SK-N-SH (cell line): ENCODE measurements at regions not wholly inside any gene's neighbourhood (a gene's known extent, or its start where the extent isn't known, plus 50 kb on each side); places are given as distances from the start of the nearest gene placed in this dataset.

ENCODE experiments used
- CTCF ChIA-PET: fragments of 300-600, 350-600 bp; formaldehyde crosslinking; extraction: SDS; loops from one replicate; lab custom pipeline; 2021; lab: Yijun Ruan, JAX
- POLR2A ChIA-PET: fragments of 350-600 bp; sonication (Branson Sonifier 250); formaldehyde crosslinking; extraction: SDS; loops from one replicate; lab custom pipeline; 2020; ENCODE audit warnings: antibody characterized with exemption, inconsistent platforms; lab: Yijun Ruan, JAX
- DNase-seq: peaks from one replicate; pipeline ENCODE4 v3.0.0; 2012
- H2AFZ ChIP-seq: fragments of 200-600 bp; sonication (generic); 2 replicates; pipeline ENCODE4 v1.8.1; 2016; ENCODE audit warnings: antibody characterized with exemption, mild to moderate bottlenecking, low read depth
- H3F3A ChIP-seq: fragments of 200-600 bp; sonication (generic); replicated peaks from 2 replicates; pipeline ENCODE3; 2016; ENCODE audit warnings: antibody characterized with exemption, mild to moderate bottlenecking; ENCODE audit not compliant: insufficient read depth
- H3K27ac ChIP-seq, 2 experiments: fragments of 200-500 bp in 1 of 2; fragments of 200-600 bp in 1 of 2; sonication (Bioruptor generic) in 1 of 2; sonication (generic), shearing (Covaris generic) in 1 of 2; 2 replicates each; pipeline versions ENCODE4 v1.5.1 to v1.6.1; 2014 to 2016; ENCODE audit warnings: low read depth in 2 of 2, inconsistent platforms in 1 of 2, low read length in 1 of 2, mild to moderate bottlenecking in 1 of 2, mixed read lengths in 1 of 2
- H3K27me3 ChIP-seq: fragments of 200-600 bp; sonication (generic), shearing (Covaris generic); 2 replicates; pipeline ENCODE4 v1.6.1; 2016; ENCODE audit warnings: mixed run types; ENCODE audit not compliant: insufficient read depth
- H3K36me3 ChIP-seq, 2 experiments: fragments of 200-500 bp in 1 of 2; fragments of 200-600 bp in 1 of 2; sonication (Bioruptor generic) in 1 of 2; sonication (generic) in 1 of 2; replicated peaks in 1 of 2; 2 replicates each; pipeline versions ENCODE3 to v1.5.1; 2014 to 2016; ENCODE audit warnings: low read length in 1 of 2, mild to moderate bottlenecking in 1 of 2; ENCODE audit not compliant: insufficient read depth in 2 of 2, control insufficient read depth in 1 of 2
- H3K4me1 ChIP-seq, 2 experiments: fragments of 200-500 bp in 1 of 2; fragments of 200-600 bp in 1 of 2; sonication (Bioruptor generic) in 1 of 2; sonication (generic), shearing (Covaris generic) in 1 of 2; 2 replicates each; pipeline versions ENCODE4 v1.5.1 to v1.6.1; 2014 to 2016; ENCODE audit warnings: low read depth in 1 of 2, low read length in 1 of 2, mixed run types in 1 of 2; ENCODE audit not compliant: insufficient read depth in 2 of 2, control insufficient read depth in 1 of 2
- H3K4me2 ChIP-seq: fragments of 200-600 bp; sonication (generic), shearing (Covaris generic); 2 replicates; pipeline ENCODE4 v1.6.1; 2017; ENCODE audit warnings: mixed run types
- H3K4me3 ChIP-seq, 2 experiments: fragments of 200-500 bp in 1 of 2; fragments of 200-600 bp in 1 of 2; sonication (Bioruptor generic) in 1 of 2; sonication (generic), shearing (Covaris generic) in 1 of 2; 2 replicates each; pipeline versions ENCODE4 v1.5.1 to v1.8.1; 2014 to 2016; ENCODE audit warnings: low read depth in 2 of 2, inconsistent platforms in 1 of 2, low read length in 1 of 2, mild to moderate bottlenecking in 1 of 2, mixed read lengths in 1 of 2, moderate library complexity in 1 of 2
- H3K79me2 ChIP-seq: fragments of 200-600 bp; sonication (generic); 2 replicates; pipeline ENCODE4 v1.8.1; 2017; ENCODE audit warnings: mild to moderate bottlenecking; ENCODE audit not compliant: insufficient read depth
- H3K9ac ChIP-seq: fragments of 200-600 bp; sonication (generic); 2 replicates; pipeline ENCODE4 v1.6.1; 2017; ENCODE audit warnings: mixed run types
- H3K9me2 ChIP-seq: fragments of 200-600 bp; sonication (generic); 2 replicates; pipeline ENCODE4 v1.6.1; 2017; ENCODE audit warnings: mixed run types
- H3K9me3 ChIP-seq: fragments of 200-600 bp; sonication (generic); 2 replicates; pipeline ENCODE4 v1.6.1; 2017; ENCODE audit warnings: mixed run types, mild to moderate bottlenecking, moderate library complexity
- H4K20me1 ChIP-seq: fragments of 200-600 bp; sonication (generic); 2 replicates; pipeline ENCODE4 v1.6.1; 2017; ENCODE audit warnings: mild to moderate bottlenecking, mixed run types; ENCODE audit not compliant: insufficient read depth
- CHD2 ChIP-seq: fragments of 150-350 bp; IDR thresholded peaks from 2 replicates; pipeline ENCODE4 v1.6.1; 2018; ENCODE audit warnings: low read length; ENCODE audit not compliant: partially characterized antibody
- EZH2phosphoT487 ChIP-seq: fragments of 200-600 bp; sonication (generic); IDR thresholded peaks from 2 replicates; pipeline ENCODE4 v1.6.1; 2017; ENCODE audit warnings: low read depth, mixed run types, mild to moderate bottlenecking, antibody characterized with exemption, moderate library complexity, borderline replicate concordance
- FOSL2 ChIP-seq: IDR thresholded peaks from 2 replicates; pipeline ENCODE4 v1.4.0; 2012; ENCODE audit warnings: low read depth, mild to moderate bottlenecking, moderate library complexity, borderline replicate concordance
- FOXJ3 ChIP-seq: sonication (generic); formaldehyde crosslinking; IDR thresholded peaks from 2 replicates; pipeline ENCODE4 v1.5.1; 2020; ENCODE audit warnings: mild to moderate bottlenecking, missing genetic modification reagents
- FOXM1 ChIP-seq: IDR thresholded peaks from 2 replicates; pipeline ENCODE4 v1.4.0; 2012; ENCODE audit warnings: low read depth, mild to moderate bottlenecking
- GATA2 ChIP-seq: sonication (generic); formaldehyde crosslinking; IDR thresholded peaks from 2 replicates; pipeline ENCODE4 v1.5.0; 2020; ENCODE audit warnings: mild to moderate bottlenecking, missing genetic modification reagents
- MEF2A ChIP-seq: IDR thresholded peaks from 2 replicates; pipeline ENCODE4 v1.4.0; 2012; ENCODE audit warnings: low read depth, borderline replicate concordance
- NFIC ChIP-seq: IDR thresholded peaks from 2 replicates; pipeline ENCODE4 v1.4.0; 2012; ENCODE audit warnings: borderline replicate concordance
- POLR2AphosphoS5 ChIP-seq: IDR thresholded peaks from 2 replicates; pipeline ENCODE4 v1.6.1; 2012; ENCODE audit warnings: low read depth, low read length
- RAD21 ChIP-seq: IDR thresholded peaks from 2 replicates; pipeline ENCODE4 v1.6.1; 2012; ENCODE audit warnings: mild to moderate bottlenecking, low read length
- RFX5 ChIP-seq: IDR thresholded peaks from 2 replicates; pipeline ENCODE4 v1.6.1; 2012; ENCODE audit warnings: mild to moderate bottlenecking, improper control_type of control experiment, low read length
- SIN3A ChIP-seq: IDR thresholded peaks from 2 replicates; pipeline ENCODE4 v1.6.1; 2012; ENCODE audit warnings: low read depth, mild to moderate bottlenecking, low read length, moderate library complexity, borderline replicate concordance
- TAF1 ChIP-seq: IDR thresholded peaks from 2 replicates; pipeline ENCODE4 v1.6.1; 2012; ENCODE audit warnings: low read depth, mild to moderate bottlenecking, low read length, moderate library complexity, borderline replicate concordance
- TEAD4 ChIP-seq: IDR thresholded peaks from 2 replicates; pipeline ENCODE4 v1.4.0; 2012; ENCODE audit warnings: mild to moderate bottlenecking, borderline replicate concordance; ENCODE audit not compliant: insufficient read depth
- USF1 ChIP-seq: IDR thresholded peaks from 2 replicates; pipeline ENCODE4 v1.4.0; 2012; ENCODE audit warnings: low read depth, borderline replicate concordance
- WGBS: methylation state at CpG from one replicate; pipeline ENCODE4 v1.1.6; 2017; ENCODE audit warnings: low lambda C conversion rate; 5-methylcytosine and 5-hydroxymethylcytosine counted together
- TF ChIP-seq, protein P1 (sequence below): fragments of 200-600 bp; sonication (generic); IDR thresholded peaks from 2 replicates; pipeline ENCODE4 v1.6.1; 2017; ENCODE audit warnings: antibody characterized with exemption, mild to moderate bottlenecking, moderate library complexity
- TF ChIP-seq, protein P2 (sequence below): fragments of 150-350 bp; IDR thresholded peaks from 2 replicates; pipeline ENCODE4 v1.6.1; 2016; ENCODE audit warnings: mild to moderate bottlenecking, low read depth, low read length
- TF ChIP-seq, protein P3 (sequence below): fragments of 150-350 bp; IDR thresholded peaks from 2 replicates; pipeline ENCODE4 v1.6.1; 2017; ENCODE audit warnings: antibody characterized with exemption, low read length, low read depth, borderline replicate concordance
- TF ChIP-seq, protein P4 (sequence below): IDR thresholded peaks from 2 replicates; pipeline ENCODE4; 2012

GRCh38 chr1:244314921-244315559 lies 136.7 kb downstream of the ADSS2 start (continued):
- TF ChIP-seq, protein P1, sequence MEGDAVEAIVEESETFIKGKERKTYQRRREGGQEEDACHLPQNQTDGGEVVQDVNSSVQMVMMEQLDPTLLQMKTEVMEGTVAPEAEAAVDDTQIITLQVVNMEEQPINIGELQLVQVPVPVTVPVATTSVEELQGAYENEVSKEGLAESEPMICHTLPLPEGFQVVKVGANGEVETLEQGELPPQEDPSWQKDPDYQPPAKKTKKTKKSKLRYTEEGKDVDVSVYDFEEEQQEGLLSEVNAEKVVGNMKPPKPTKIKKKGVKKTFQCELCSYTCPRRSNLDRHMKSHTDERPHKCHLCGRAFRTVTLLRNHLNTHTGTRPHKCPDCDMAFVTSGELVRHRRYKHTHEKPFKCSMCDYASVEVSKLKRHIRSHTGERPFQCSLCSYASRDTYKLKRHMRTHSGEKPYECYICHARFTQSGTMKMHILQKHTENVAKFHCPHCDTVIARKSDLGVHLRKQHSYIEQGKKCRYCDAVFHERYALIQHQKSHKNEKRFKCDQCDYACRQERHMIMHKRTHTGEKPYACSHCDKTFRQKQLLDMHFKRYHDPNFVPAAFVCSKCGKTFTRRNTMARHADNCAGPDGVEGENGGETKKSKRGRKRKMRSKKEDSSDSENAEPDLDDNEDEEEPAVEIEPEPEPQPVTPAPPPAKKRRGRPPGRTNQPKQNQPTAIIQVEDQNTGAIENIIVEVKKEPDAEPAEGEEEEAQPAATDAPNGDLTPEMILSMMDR = no peak
- no peak for TF ChIP-seq MEF2A
- no peak for TF ChIP-seq RFX5
- TF ChIP-seq FOXJ3 (CRISPR knock-in tag) = no peak
- TF ChIP-seq NFIC = no peak
- no peak for TF ChIP-seq TAF1
- TF ChIP-seq RAD21 = no peak
- TF ChIP-seq, protein P2, sequence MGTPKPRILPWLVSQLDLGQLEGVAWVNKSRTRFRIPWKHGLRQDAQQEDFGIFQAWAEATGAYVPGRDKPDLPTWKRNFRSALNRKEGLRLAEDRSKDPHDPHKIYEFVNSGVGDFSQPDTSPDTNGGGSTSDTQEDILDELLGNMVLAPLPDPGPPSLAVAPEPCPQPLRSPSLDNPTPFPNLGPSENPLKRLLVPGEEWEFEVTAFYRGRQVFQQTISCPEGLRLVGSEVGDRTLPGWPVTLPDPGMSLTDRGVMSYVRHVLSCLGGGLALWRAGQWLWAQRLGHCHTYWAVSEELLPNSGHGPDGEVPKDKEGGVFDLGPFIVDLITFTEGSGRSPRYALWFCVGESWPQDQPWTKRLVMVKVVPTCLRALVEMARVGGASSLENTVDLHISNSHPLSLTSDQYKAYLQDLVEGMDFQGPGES = no peak
- TF ChIP-seq EZH2phosphoT487 = no peak
- no peak for TF ChIP-seq FOSL2

GRCh38 chr1:244315996-244316395 lies 135.7 kb downstream of the ADSS2 start:
- CTCF ChIA-PET = no interaction called here

More at GRCh38 chr1:244315996-244316395, 135.7 kb downstream of the ADSS2 start:
- no peak for DNase-seq
- H3K9me3 ChIP-seq = no peaks in the 10 kb centered on the region
- no peaks in the 10 kb centered on the region for H3K79me2 ChIP-seq
- no peaks in the 10 kb centered on the region for H3K9me2 ChIP-seq
- H3F3A ChIP-seq = no peaks in the 10 kb centered on the region
- H3K4me1 ChIP-seq = 0 out of 4 replicates have a peak, but pooled peaks cover 0 to 12% of the 10 kb centered on the region in 2 experiments
- WGBS = 98% methylated on average over 4 of the region's 4 CpGs
- H3K27me3 ChIP-seq = no peaks in the 10 kb centered on the region
- H3K4me3 ChIP-seq = no peak overlapping the region
- no peak overlapping the region for H3K27ac ChIP-seq
- H3K9ac ChIP-seq = no peak overlapping the region
- H3K4me2 ChIP-seq = no peak overlapping the region
- H3K36me3 ChIP-seq = no peaks in the 10 kb centered on the region
- no peaks in the 10 kb centered on the region for H4K20me1 ChIP-seq
- H2AFZ ChIP-seq = no peak overlapping the region
- POLR2A ChIA-PET = no interaction called here
- TF ChIP-seq TEAD4 (no peak), FOSL2 (no peak), FOXM1 (no peak), POLR2AphosphoS5 (no peak), SIN3A (no peak), TAF1 (no peak), GATA2 (no peak), MEF2A (no peak), CHD2 (no peak), USF1 (no peak), NFIC (no peak)
- TF ChIP-seq, protein P1 = no peak
- TF ChIP-seq, protein P3, sequence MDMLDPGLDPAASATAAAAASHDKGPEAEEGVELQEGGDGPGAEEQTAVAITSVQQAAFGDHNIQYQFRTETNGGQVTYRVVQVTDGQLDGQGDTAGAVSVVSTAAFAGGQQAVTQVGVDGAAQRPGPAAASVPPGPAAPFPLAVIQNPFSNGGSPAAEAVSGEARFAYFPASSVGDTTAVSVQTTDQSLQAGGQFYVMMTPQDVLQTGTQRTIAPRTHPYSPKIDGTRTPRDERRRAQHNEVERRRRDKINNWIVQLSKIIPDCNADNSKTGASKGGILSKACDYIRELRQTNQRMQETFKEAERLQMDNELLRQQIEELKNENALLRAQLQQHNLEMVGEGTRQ = no peak
- TF ChIP-seq, protein P2 = no peak
- TF ChIP-seq, protein P4, sequence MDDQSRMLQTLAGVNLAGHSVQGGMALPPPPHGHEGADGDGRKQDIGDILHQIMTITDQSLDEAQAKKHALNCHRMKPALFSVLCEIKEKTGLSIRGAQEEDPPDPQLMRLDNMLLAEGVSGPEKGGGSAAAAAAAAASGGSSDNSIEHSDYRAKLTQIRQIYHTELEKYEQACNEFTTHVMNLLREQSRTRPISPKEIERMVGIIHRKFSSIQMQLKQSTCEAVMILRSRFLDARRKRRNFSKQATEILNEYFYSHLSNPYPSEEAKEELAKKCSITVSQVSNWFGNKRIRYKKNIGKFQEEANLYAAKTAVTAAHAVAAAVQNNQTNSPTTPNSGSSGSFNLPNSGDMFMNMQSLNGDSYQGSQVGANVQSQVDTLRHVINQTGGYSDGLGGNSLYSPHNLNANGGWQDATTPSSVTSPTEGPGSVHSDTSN = no peak
